ENCODE measurements at regions not wholly inside any gene's neighbourhood (a gene's known extent, or its start where the extent isn't known, plus 50 kb on each side); places are given as distances from the start of the nearest gene placed in this dataset.

- no peaks in the 10 kb centered on the region for H3K4me1 Mint-ChIP-seq
- H3K27me3 Mint-ChIP-seq: peaks cover 8% of the 10 kb centered on the region
- H3K27ac Mint-ChIP-seq: no peak overlapping the region
- H3K9me3 Mint-ChIP-seq: peaks cover 0 to 7% (median 0%) of the 10 kb centered on the region in 3 donors
- peak overlapping the region in 1 of 4 donors; percentile 12 for H3K4me3 Mint-ChIP-seq
- H3K36me3 Mint-ChIP-seq: peaks cover 2% of the 10 kb centered on the region
Observed at GRCh38 chr2:778731-779350, 101.6 kb upstream of the TMEM18 start.

- H3K36me3 Mint-ChIP-seq: no peaks in the 10 kb centered on the region
- H3K4me3 Mint-ChIP-seq: no peak overlapping the region
- peaks cover 0 to 5% (median 0%) of the 10 kb centered on the region in 3 donors for H3K9me3 Mint-ChIP-seq
- no peak overlapping the region for H3K27ac Mint-ChIP-seq
- H3K27me3 Mint-ChIP-seq: peaks cover 8% of the 10 kb centered on the region
- H3K4me1 Mint-ChIP-seq: no peaks in the 10 kb centered on the region
Observed at GRCh38 chr2:777546-777945, 100.3 kb upstream of the TMEM18 start.

DNA sequence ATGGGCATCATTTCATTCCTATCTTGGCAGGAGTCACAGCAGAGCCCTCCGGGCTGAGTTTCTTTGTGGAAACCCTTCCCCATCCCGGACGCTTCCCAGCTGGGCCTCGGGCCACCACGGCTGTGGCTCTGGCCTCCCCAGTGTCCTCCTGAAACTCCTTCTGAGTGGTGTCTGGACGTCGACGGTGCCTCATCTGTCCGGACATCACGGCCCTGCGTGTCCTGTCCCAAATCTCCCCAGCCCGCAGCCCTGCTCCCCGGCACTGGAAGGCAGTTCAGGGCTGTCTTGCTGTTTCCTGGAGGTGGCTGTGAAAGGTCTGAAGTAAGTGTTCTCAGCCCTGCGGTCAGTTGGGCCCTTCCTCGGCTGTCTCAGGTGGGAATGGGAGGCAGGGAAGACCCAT, 99.8 kb upstream of the TMEM18 start:
- H3K9me3 Mint-ChIP-seq: peaks cover 0 to 3% (median 0%) of the 10 kb centered on the region in 3 donors
- no peak overlapping the region for H3K27ac Mint-ChIP-seq
- H3K4me1 Mint-ChIP-seq: no peaks in the 10 kb centered on the region
- H3K4me3 Mint-ChIP-seq: peak overlapping the region in 1 of 4 donors; percentile 66
- H3K36me3 Mint-ChIP-seq: no peaks in the 10 kb centered on the region
- H3K27me3 Mint-ChIP-seq: peaks cover 10% of the 10 kb centered on the region

GRCh38 chr2:776487-776886, 99.3 kb upstream of the TMEM18 start:
- Mint-ChIP-seq H3K4me1 (no peaks in the 10 kb centered on the region), H3K9me3 (peaks cover 0 to 3% (median 0%) of the 10 kb centered on the region in 3 donors)

GRCh38 chr2:776038-776437, 98.8 kb upstream of the TMEM18 start:
- H3K9me3 Mint-ChIP-seq: peaks cover 0 to 2% (median 0%) of the 10 kb centered on the region in 3 donors
- H3K4me1 Mint-ChIP-seq: no peaks in the 10 kb centered on the region
- H3K27me3 Mint-ChIP-seq: peaks cover 9% of the 10 kb centered on the region
- H3K36me3 Mint-ChIP-seq: no peaks in the 10 kb centered on the region
- H3K4me3 Mint-ChIP-seq: no peak overlapping the region
- H3K27ac Mint-ChIP-seq: peak overlapping the region in 1 of 3 donors; percentile 11

More at GRCh38 chr2:776487-776886, 99.3 kb upstream of the TMEM18 start:
- no peaks in the 10 kb centered on the region for H3K36me3 Mint-ChIP-seq
- no peak overlapping the region for H3K27ac Mint-ChIP-seq
- H3K4me3 Mint-ChIP-seq: no peak overlapping the region
- H3K27me3 Mint-ChIP-seq: peaks cover 8% of the 10 kb centered on the region

GRCh38 chr2:774436-774835, 97.2 kb upstream of the TMEM18 start:
- Mint-ChIP-seq H3K4me3 (no peak overlapping the region), H3K4me1 (no peaks in the 10 kb centered on the region), H3K27ac (no peak overlapping the region), H3K27me3 (peaks cover 9% of the 10 kb centered on the region), H3K36me3 (no peaks in the 10 kb centered on the region), H3K9me3 (peaks cover 0 to 2% (median 0%) of the 10 kb centered on the region in 3 donors)

DNA sequence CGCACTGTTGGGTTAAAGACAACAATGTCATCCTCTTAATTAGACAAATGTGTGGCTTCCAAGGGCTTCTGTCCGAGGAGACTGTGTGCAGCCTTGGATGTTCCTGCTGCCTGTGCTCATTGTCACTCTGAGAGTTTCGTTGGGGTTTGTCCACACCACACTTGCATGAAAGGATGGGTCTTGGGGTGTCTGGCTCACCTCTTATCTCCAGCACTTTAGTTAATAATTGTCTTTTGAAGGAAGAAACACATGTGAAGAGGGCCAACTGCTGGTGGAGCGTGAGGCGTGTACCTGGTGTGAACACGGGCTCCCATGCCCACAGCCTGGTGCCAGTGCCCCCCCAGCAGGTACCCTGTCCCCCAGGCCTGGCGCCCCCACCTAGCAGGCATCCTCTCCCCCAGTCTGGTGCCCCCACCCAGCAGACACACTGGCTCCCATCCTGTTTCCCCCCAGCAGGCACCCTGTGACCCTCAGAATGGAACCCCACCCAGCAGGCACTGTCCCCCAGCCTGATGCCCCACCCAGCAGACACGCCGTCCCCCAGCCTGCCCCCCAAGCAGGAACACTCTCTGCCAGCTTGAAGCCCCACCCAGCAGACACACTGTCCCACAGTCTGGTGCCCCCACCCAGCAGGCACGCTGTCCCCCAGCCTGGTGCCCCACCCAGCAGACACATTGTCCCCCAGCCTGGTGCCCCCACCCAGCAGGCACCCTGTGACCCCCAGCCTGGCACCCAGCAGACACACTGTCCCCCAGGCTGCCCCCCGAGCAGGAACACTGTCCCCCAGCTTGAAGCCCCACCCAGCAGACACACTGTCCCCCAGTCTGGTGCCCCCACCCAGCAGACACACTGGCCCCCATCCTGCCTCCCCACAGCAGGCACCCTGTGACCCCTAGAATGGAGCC, 96.3 kb upstream of the TMEM18 start:
- peaks cover 6% of the 10 kb centered on the region for H3K27me3 Mint-ChIP-seq
- no peaks in the 10 kb centered on the region for H3K4me1 Mint-ChIP-seq
- H3K4me3 Mint-ChIP-seq: no peak overlapping the region
- H3K36me3 Mint-ChIP-seq: no peaks in the 10 kb centered on the region
- no peak overlapping the region for H3K27ac Mint-ChIP-seq
- H3K9me3 Mint-ChIP-seq: peaks cover 1 to 7% (median 2%) of the 10 kb centered on the region in 3 donors

DNA sequence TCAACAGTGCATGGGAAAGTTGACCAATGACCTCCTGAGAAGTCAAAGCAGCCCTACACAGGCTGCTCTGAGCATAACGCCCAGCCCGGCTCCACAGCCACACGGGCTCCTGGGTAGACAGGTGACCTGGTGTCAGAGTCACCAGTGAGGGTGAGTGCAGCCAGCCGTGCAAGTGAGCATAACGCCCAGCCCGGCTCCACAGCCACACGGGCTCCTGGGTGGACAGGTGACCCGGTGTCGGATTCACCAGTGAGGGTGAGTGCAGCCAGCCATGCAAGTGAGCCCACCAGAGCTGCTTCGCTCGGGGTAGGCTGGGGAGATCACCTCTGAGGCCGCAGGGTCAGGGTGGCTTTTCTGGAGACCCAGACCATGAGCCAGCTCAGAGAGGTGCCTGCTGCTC, 94.3 kb upstream of the TMEM18 start:
- H3K27ac Mint-ChIP-seq: no peak overlapping the region
- no peaks in the 10 kb centered on the region for H3K4me1 Mint-ChIP-seq
- H3K9me3 Mint-ChIP-seq: peaks cover 1 to 9% (median 2%) of the 10 kb centered on the region in 3 donors
- no peak overlapping the region for H3K4me3 Mint-ChIP-seq
- no peaks in the 10 kb centered on the region for H3K36me3 Mint-ChIP-seq
- peaks cover 6% of the 10 kb centered on the region for H3K27me3 Mint-ChIP-seq

GRCh38 chr2:770776-771175, 93.6 kb upstream of the TMEM18 start:
- no peaks in the 10 kb centered on the region for H3K36me3 Mint-ChIP-seq
- H3K4me3 Mint-ChIP-seq: no peak overlapping the region
- no peak overlapping the region for H3K27ac Mint-ChIP-seq

DNA sequence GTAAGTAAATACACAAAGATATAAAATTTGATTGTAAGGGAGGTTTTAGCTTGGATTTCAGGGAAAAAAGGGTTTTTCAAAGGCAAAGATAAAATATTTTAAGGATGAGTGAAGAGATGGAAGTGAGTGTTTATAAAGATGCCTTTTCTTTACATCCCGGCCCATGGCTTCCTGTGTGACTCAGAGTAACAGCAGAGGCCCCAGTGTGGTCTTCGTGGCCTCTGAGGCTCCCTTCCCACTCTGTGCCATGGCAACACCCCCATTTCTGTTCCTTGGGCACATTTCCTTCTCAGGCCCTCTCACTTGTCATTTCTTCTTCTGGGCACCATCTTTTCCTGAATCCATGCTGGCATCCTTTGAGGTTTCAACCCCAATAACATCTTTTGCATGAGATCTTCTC, 92.6 kb upstream of the TMEM18 start:
- no peaks in the 10 kb centered on the region for H3K4me1 Mint-ChIP-seq
- H3K9me3 Mint-ChIP-seq: peaks cover 1 to 9% (median 2%) of the 10 kb centered on the region in 3 donors
- H3K36me3 Mint-ChIP-seq: no peaks in the 10 kb centered on the region
- peaks cover 5% of the 10 kb centered on the region for H3K27me3 Mint-ChIP-seq
- no peak overlapping the region for H3K4me3 Mint-ChIP-seq
- H3K27ac Mint-ChIP-seq: no peak overlapping the region

More at GRCh38 chr2:770776-771175, 93.6 kb upstream of the TMEM18 start:
- Mint-ChIP-seq H3K27me3 (peaks cover 5% of the 10 kb centered on the region), H3K9me3 (peaks cover 1 to 9% (median 2%) of the 10 kb centered on the region in 3 donors), H3K4me1 (no peaks in the 10 kb centered on the region)

DNA sequence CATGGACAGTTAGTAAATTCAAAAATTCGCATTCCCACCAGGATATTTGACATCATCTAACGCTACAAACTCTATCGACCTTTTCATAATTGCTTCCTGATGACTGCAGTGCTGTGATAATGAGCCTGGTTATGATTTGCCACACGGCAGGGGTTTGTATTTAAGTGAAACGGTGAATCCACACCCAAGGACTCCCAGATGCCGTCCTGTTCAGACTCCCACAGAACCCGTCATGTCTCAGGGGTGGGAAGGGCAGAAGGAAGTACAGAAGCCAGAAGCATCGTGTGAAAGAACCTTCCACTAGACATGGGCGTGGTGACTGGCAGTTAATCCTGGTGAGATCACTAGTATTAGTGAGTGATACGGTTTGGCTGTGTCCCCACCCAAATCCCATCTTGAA, 91.2 kb upstream of the TMEM18 start:
- Mint-ChIP-seq H3K36me3 (no peaks in the 10 kb centered on the region), H3K27ac (no peak overlapping the region), H3K4me3 (no peak overlapping the region), H3K4me1 (no peaks in the 10 kb centered on the region), H3K9me3 (peaks cover 1 to 9% (median 2%) of the 10 kb centered on the region in 3 donors), H3K27me3 (peaks cover 5% of the 10 kb centered on the region)

DNA sequence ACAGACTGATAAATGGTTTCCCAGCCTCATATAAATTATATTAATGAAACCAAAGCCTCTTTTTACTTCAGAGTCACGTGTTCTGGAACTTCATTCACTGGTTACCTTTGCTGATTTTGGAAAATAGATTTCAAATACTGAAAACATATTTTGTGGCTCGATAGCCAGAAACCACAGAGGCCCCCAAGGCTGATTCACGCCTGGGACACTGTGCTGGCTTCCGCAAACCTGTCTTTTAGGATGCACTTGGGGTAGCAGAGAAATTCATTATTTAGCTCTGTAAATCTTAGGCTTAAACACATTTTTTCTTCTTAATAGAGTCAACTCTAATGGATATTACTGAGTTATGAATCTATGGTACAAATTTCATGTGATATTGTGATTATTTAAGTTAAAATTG, 90.7 kb upstream of the TMEM18 start:
- Mint-ChIP-seq H3K27ac (no peak overlapping the region), H3K4me1 (peaks cover 0 to 1% (median 0%) of the 10 kb centered on the region in 3 donors), H3K36me3 (no peaks in the 10 kb centered on the region), H3K4me3 (no peak overlapping the region), H3K9me3 (peaks cover 1 to 9% (median 2%) of the 10 kb centered on the region in 3 donors), H3K27me3 (peaks cover 5% of the 10 kb centered on the region)

GRCh38 chr2:767440-767839, 90.2 kb upstream of the TMEM18 start:
- H3K27ac Mint-ChIP-seq: no peak overlapping the region
- H3K4me3 Mint-ChIP-seq: no peak overlapping the region
- H3K36me3 Mint-ChIP-seq: no peaks in the 10 kb centered on the region

DNA sequence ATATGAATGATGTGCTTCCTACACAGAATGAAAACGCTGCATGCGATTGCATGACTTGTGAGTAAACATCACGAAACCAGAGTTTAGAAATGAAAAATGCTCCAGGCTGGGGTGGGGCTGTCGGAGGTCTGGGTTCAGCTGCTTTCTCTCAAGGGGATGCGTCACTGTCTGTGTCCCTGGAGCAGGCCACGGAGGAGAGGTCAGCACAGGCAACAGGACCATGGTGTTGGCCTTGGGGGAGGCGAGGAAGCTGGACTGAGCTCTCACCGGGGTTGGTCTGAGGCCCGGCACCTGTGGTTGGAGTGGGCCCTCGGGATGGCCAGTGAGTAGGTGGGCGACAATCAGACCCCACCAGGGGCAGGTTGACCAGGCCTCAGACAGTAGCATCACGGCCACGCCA, 89.0 kb upstream of the TMEM18 start:
- H3K27ac Mint-ChIP-seq: no peak overlapping the region
- peaks cover 1 to 9% (median 2%) of the 10 kb centered on the region in 3 donors for H3K9me3 Mint-ChIP-seq
- H3K4me3 Mint-ChIP-seq: no peak overlapping the region
- peaks cover 1% of the 10 kb centered on the region for H3K27me3 Mint-ChIP-seq
- H3K36me3 Mint-ChIP-seq: no peaks in the 10 kb centered on the region
- H3K4me1 Mint-ChIP-seq: peaks cover 0 to 1% (median 0%) of the 10 kb centered on the region in 3 donors

More at GRCh38 chr2:767440-767839, 90.2 kb upstream of the TMEM18 start:
- H3K4me1 Mint-ChIP-seq: peaks cover 0 to 1% (median 0%) of the 10 kb centered on the region in 3 donors
- peaks cover 5% of the 10 kb centered on the region for H3K27me3 Mint-ChIP-seq
- peaks cover 1 to 9% (median 2%) of the 10 kb centered on the region in 3 donors for H3K9me3 Mint-ChIP-seq

DNA sequence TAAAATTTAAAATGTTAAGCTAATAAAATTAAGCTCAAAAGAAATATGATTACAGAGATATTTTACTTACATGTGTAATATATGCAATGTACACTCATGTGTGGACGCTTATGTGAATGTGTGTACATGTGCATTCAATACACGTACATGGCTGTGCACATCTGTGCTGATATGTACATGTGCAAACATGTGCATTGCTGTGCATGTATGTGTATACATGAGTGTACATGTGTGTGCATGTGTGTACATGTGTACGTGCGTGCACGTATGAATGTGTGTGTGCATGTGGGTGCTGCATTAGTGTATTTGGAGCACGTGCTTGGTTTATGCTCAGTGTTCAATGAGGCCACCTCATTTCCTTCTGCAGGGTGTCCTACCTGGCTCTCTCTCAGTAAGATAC, 88.2 kb upstream of the TMEM18 start:
- Mint-ChIP-seq H3K27ac (no peak overlapping the region), H3K4me1 (peaks cover 0 to 1% (median 0%) of the 10 kb centered on the region in 3 donors), H3K36me3 (no peaks in the 10 kb centered on the region)

More for the DNA sequence above, 88.2 kb upstream of the TMEM18 start:
- Mint-ChIP-seq H3K27me3 (no peaks in the 10 kb centered on the region), H3K4me3 (no peak overlapping the region), H3K9me3 (peaks cover 1 to 9% (median 2%) of the 10 kb centered on the region in 3 donors)
